ENCODE measurements at regions not wholly inside any gene's neighbourhood (a gene's known extent, or its start where the extent isn't known, plus 50 kb on each side); places are given as distances from the start of the nearest gene placed in this dataset.

DNA sequence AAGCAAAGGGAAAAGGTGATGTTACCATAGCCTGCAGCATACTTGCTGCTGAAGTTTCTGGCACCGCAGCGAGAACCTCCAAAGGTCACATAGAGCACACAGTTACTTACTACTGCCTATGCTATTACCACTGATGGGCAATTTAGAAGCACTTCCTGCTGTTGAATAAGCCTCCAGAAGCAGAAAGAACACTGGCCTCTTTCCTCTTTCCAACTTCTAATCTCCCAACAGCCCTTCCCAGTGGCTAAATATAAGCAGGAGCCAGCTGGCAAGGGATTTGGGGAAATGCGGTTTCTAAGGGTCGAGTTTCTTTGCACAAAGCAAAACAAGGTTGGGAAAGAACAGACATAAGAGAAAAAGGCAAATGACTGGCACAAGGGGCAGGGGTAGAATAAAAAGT lies 669.2 kb upstream of the ACO1 start:
- ChIA-PET POLR2A (ENCODE audit: partially characterized antibody) (no interaction called here), CTCF (ENCODE audit: partially characterized antibody) (no interaction called here)
- no peak overlapping the region for H3K56ac ChIP-seq (replicated peaks; ENCODE audit: insufficient read length, low read depth, low read length)
- H3K4me3 ChIP-seq (ENCODE audit: extremely low read depth in 1 of 4, insufficient read depth in 2 of 4, low read depth in 3 of 4, low read length in 4 of 4), result no peak overlapping the region
- H3K36me3 ChIP-seq (ENCODE audit: control insufficient read depth in 2 of 4, insufficient read depth in 4 of 4, low read length in 3 of 4), result no peaks in the 10 kb centered on the region
- H2BK120ac ChIP-seq (replicated peaks; ENCODE audit: low read depth, low read length), result no peak overlapping the region
- H2BK12ac ChIP-seq (ENCODE audit: low read depth, low read length), result no peak overlapping the region
- H2BK20ac ChIP-seq (ENCODE audit: low read length), result no peak overlapping the region
- WGBS, 2 experiments (ENCODE audit: extremely low coverage in 1 of 2, insufficient coverage in 1 of 2, insufficient read length in 1 of 2, insufficient replicate concordance in 2 of 2, low coverage in 1 of 2, low lambda C conversion rate in 2 of 2, missing lambda C conversion rate in 1 of 2), result 96% methylated on average over 4 of the region's 4 CpGs; no CpG with 5 or more reads in 1 of the 2 experiments
- no peak overlapping the region for H4K8ac ChIP-seq (ENCODE audit: extremely low read depth, insufficient read depth, low read length)
- no peak overlapping the region for H4K91ac ChIP-seq (replicated peaks; ENCODE audit: insufficient read length, low read length)
- no peaks in the 10 kb centered on the region for H3K4me1 ChIP-seq (replicated peaks in 1 of 4; ENCODE audit: control insufficient read depth in 3 of 4, insufficient read depth in 4 of 4, low read length in 3 of 4)
- H3K27me3 ChIP-seq (replicated peaks in 1 of 4; ENCODE audit: control insufficient read depth in 3 of 4, extremely low read depth in 1 of 4, insufficient read depth in 3 of 4, low read length in 3 of 4), result no peaks in the 10 kb centered on the region
- no peak overlapping the region for H2BK15ac ChIP-seq (ENCODE audit: low read length)
- no peak overlapping the region for H3K27ac ChIP-seq (ENCODE audit: low read depth, low read length)
- H3K9ac ChIP-seq (replicated peaks in 1 of 4; ENCODE audit: extremely low read depth in 1 of 4, low read depth in 3 of 4, low read length in 3 of 4), result no peak overlapping the region
- no peaks in the 10 kb centered on the region for H3K79me1 ChIP-seq (ENCODE audit: low read depth, low read length)
- DNase-seq (ENCODE audit: low read depth in 1 of 2, low spot score in 2 of 2) (no peak), FAIRE-seq (no peak)
- no peaks in the 10 kb centered on the region for H4K20me1 ChIP-seq (replicated peaks in 1 of 2; ENCODE audit: control insufficient read depth in 1 of 2, insufficient read depth in 2 of 2, low read length in 2 of 2)
- no peak overlapping the region for H3K18ac ChIP-seq (ENCODE audit: extremely low read depth, low read length)
- H3K4ac ChIP-seq (replicated peaks; ENCODE audit: insufficient read length, low read depth, low read length), result no peak overlapping the region
- no peak overlapping the region for H3K4me2 ChIP-seq (ENCODE audit: insufficient read depth in 1 of 2, low read depth in 2 of 2, low read length in 2 of 2)
- H2BK5ac ChIP-seq (ENCODE audit: low read depth, low read length), result no peak overlapping the region
- H3K9me3 ChIP-seq (ENCODE audit: insufficient read depth in 2 of 2, low read depth in 1 of 2, low read length in 1 of 2), result no peaks in the 10 kb centered on the region
- no peak overlapping the region for H4K5ac ChIP-seq (ENCODE audit: insufficient read length, low read depth, low read length)
- no peak overlapping the region for H3K14ac ChIP-seq (ENCODE audit: insufficient read length)
- no peaks in the 10 kb centered on the region for H3K79me2 ChIP-seq (ENCODE audit: control insufficient read depth in 1 of 2, insufficient read depth in 2 of 2, low read length in 2 of 2)
- H2AFZ ChIP-seq (ENCODE audit: low read length), result no peak overlapping the region; the same call in 1 of the 2 replicates
- no peaks in the 10 kb centered on the region for H3K23me2 ChIP-seq (ENCODE audit: low read depth, low read length)
- H3K23ac ChIP-seq (ENCODE audit: insufficient read length), result no peak overlapping the region
- no peak overlapping the region for H2AK5ac ChIP-seq (ENCODE audit: low read depth, low read length)
- TF ChIP-seq RNF2 (IDR thresholded peaks at IDR 0.05; ENCODE audit: borderline replicate concordance, low read depth, low read length, missing control alignments, poor library complexity, severe bottlenecking) (no peak), CREB1 (IDR thresholded peaks at IDR 0.05) (no peak), SP1 (IDR thresholded peaks at IDR 0.05; ENCODE audit: low read depth, low read length) (no peak)
